ENCODE measurements at regions not wholly inside any gene's neighbourhood (a gene's known extent, or its start where the extent isn't known, plus 50 kb on each side); places are given as distances from the start of the nearest gene placed in this dataset.

DNA sequence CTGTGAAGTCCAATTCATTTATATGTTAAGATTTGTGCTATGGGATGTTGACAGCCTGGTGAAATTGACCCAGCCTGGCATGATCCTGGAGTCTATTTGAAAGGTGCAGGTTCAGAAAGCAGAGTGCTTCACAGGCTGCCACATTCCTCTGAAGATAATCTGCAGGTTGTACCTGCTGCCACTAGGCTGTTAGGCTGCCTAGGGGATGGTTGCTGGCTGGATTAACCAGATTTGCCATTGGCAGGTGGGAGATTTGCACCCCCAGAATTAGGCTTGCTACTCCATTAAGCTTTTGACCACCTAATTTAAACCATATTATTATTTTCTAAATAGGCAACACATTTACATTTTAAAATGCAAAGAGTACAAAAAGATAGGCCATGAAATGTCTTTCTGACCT is 85.8 kb upstream of the RASGRP1 start:
- no peaks in the 10 kb centered on the region for H3K36me3 ChIP-seq (ENCODE audit: control insufficient read depth in 2 of 2, extremely low read depth in 1 of 2, insufficient read depth in 2 of 2, low read length in 2 of 2)
- H3K9me3 ChIP-seq (replicated peaks; ENCODE audit: control insufficient read depth, insufficient read depth, low read length), result no peaks in the 10 kb centered on the region
- dilution Hi-C loops (cut with MboI; ENCODE audit: extremely low pct_ligation_motif_present, low sequenced_read_pairs), result no loop called here
- H2AFZ ChIP-seq (ENCODE audit: low read depth, low read length), result no peak overlapping the region
- no TSS peak for BruUV-seq (replicated peaks)
- H3K4me3 ChIP-seq (replicated peaks in 1 of 3; ENCODE audit: insufficient read depth in 1 of 3, low read depth in 1 of 3, low read length in 3 of 3), result no peak overlapping the region
- no peak overlapping the region for H3K27ac ChIP-seq (ENCODE audit: insufficient read depth, low read depth, low read length)
- DNase-seq (ENCODE audit: low read depth, low spot score) (no peak), FAIRE-seq (no peak)
- H3K4me1 ChIP-seq (ENCODE audit: control insufficient read depth, extremely low read depth, insufficient read depth, low read length), result no peaks in the 10 kb centered on the region
- no peak overlapping the region for H3K4me2 ChIP-seq (ENCODE audit: insufficient read depth, low read length)
- TF ChIP-seq FOS (IDR thresholded peaks at IDR 0.05; ENCODE audit: borderline replicate concordance, insufficient read depth, low read length) (no peak), POLR2AphosphoS5 (IDR thresholded peaks at IDR 0.05; ENCODE audit: insufficient read depth, low read depth, low read length) (no peak), JUN (IDR thresholded peaks at IDR 0.05; ENCODE audit: borderline replicate concordance, insufficient read depth, insufficient read length, low read depth) (no peak), MYC (IDR thresholded peaks at IDR 0.05; ENCODE audit: low read depth, low read length) (no peak), POLR2A (IDR thresholded peaks at IDR 0.05; ENCODE audit: low read depth, low read length) (no peak), GATA2 (IDR thresholded peaks at IDR 0.05; ENCODE audit: insufficient read depth, insufficient read length, low read depth, low read length) (no peak)
- H3K9me1 ChIP-seq (replicated peaks; ENCODE audit: control insufficient read depth, extremely low read depth, insufficient read depth, low read length), result no peaks in the 10 kb centered on the region
- ChIA-PET CTCF (no interaction called here), POLR2A (no interaction called here)
- intact Hi-C loops (cut with micrococcal nuclease), result no loop called here
- no peak overlapping the region for H3K9ac ChIP-seq (replicated peaks; ENCODE audit: extremely low read depth, insufficient read depth, low read length)
- no peaks in the 10 kb centered on the region for H3K79me2 ChIP-seq (ENCODE audit: control insufficient read depth, insufficient read depth, low read length)
- no peaks in the 10 kb centered on the region for H4K20me1 ChIP-seq (replicated peaks; ENCODE audit: control insufficient read depth, extremely low read depth, insufficient read depth, low read length)
- H3K27me3 ChIP-seq (ENCODE audit: control insufficient read depth in 2 of 2, insufficient read depth in 2 of 2, low read length in 2 of 2), result peaks cover 10 to 13% of the 10 kb centered on the region in 2 experiments

DNA sequence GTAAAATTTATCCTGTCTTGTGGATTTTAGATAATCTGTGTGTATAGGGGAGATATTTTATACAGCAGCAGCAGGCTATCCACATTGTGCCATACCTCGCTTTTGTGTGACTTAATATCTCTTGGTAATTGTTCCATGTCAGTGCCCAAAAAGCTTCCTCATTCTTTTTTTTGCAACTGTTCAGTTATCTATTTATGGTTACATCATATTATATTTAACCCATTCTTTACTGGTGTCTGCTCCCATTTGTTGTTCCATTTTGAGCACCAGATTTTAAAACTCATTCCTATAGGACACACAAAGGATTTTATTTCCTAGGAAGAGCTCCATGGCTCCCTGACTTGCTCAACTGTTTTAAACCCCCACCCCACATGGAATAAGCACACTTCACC is 86.3 kb upstream of the RASGRP1 start:
- DNase-seq (ENCODE audit: low read depth, low spot score) (no peak), FAIRE-seq (no peak)
- dilution Hi-C loops (cut with MboI; ENCODE audit: extremely low pct_ligation_motif_present, low sequenced_read_pairs), result no loop called here
- Histone ChIP-seq H3K9me3 (replicated peaks; ENCODE audit: control insufficient read depth, insufficient read depth, low read length) (no peaks in the 10 kb centered on the region), H3K36me3 (ENCODE audit: control insufficient read depth in 2 of 2, extremely low read depth in 1 of 2, insufficient read depth in 2 of 2, low read length in 2 of 2) (no peaks in the 10 kb centered on the region), H3K27ac (ENCODE audit: insufficient read depth, low read depth, low read length) (no peak overlapping the region), H3K4me2 (ENCODE audit: insufficient read depth, low read length) (no peak overlapping the region), H3K27me3 (ENCODE audit: control insufficient read depth in 2 of 2, insufficient read depth in 2 of 2, low read length in 2 of 2) (peaks cover 13 to 15% of the 10 kb centered on the region in 2 experiments), H3K4me1 (ENCODE audit: control insufficient read depth, extremely low read depth, insufficient read depth, low read length) (no peaks in the 10 kb centered on the region), H2AFZ (ENCODE audit: low read depth, low read length) (no peak overlapping the region), H3K79me2 (ENCODE audit: control insufficient read depth, insufficient read depth, low read length) (no peaks in the 10 kb centered on the region), H4K20me1 (replicated peaks; ENCODE audit: control insufficient read depth, extremely low read depth, insufficient read depth, low read length) (no peaks in the 10 kb centered on the region), H3K9ac (replicated peaks; ENCODE audit: extremely low read depth, insufficient read depth, low read length) (no peak overlapping the region), H3K9me1 (replicated peaks; ENCODE audit: control insufficient read depth, extremely low read depth, insufficient read depth, low read length) (no peaks in the 10 kb centered on the region), H3K4me3 (replicated peaks in 1 of 3; ENCODE audit: insufficient read depth in 1 of 3, low read depth in 1 of 3, low read length in 3 of 3) (no peak overlapping the region)
- TF ChIP-seq FOS (IDR thresholded peaks at IDR 0.05; ENCODE audit: borderline replicate concordance, insufficient read depth, low read length) (no peak), CTCF (IDR thresholded peaks at IDR 0.05; ENCODE audit: extremely low read depth in 1 of 2, insufficient read depth in 1 of 2, low read depth in 1 of 2, low read length in 2 of 2) (no peak), POLR2A (IDR thresholded peaks at IDR 0.05; ENCODE audit: low read depth, low read length) (no peak), EZH2 (IDR thresholded peaks at IDR 0.05; ENCODE audit: borderline replicate concordance, low read depth, low read length, severe bottlenecking) (no peak), POLR2AphosphoS5 (IDR thresholded peaks at IDR 0.05; ENCODE audit: insufficient read depth, low read depth, low read length) (no peak), MAX (IDR thresholded peaks at IDR 0.05; ENCODE audit: insufficient read depth, insufficient read length) (no peak), MYC (IDR thresholded peaks at IDR 0.05; ENCODE audit: low read depth, low read length) (no peak), JUN (IDR thresholded peaks at IDR 0.05; ENCODE audit: borderline replicate concordance, insufficient read depth, insufficient read length, low read depth) (no peak), GATA2 (IDR thresholded peaks at IDR 0.05; ENCODE audit: insufficient read depth, insufficient read length, low read depth, low read length) (no peak)
- no TSS peak for BruUV-seq (replicated peaks)
- ChIA-PET CTCF (interaction anchor here (0.9 to 3.1 kb wide), 3 partner anchors 14 to 211 kb away, joined by 3 to 17 read pairs (median 4); no protein-coding TSS in a partner anchor), POLR2A (no interaction called here)
- intact Hi-C loops (cut with micrococcal nuclease), result no loop called here

All from endothelial cell of umbilical vein (primary cell).